Dermis blood vessel endothelial cell (primary cell): ENCODE measurements at regions not wholly inside any gene's neighbourhood (a gene's known extent, or its start where the extent isn't known, plus 50 kb on each side); places are given as distances from the start of the nearest gene placed in this dataset.

Experiments used
- DNase-seq: peaks from one replicate; pipeline ENCODE4 v3.0.0; 2010

DNA sequence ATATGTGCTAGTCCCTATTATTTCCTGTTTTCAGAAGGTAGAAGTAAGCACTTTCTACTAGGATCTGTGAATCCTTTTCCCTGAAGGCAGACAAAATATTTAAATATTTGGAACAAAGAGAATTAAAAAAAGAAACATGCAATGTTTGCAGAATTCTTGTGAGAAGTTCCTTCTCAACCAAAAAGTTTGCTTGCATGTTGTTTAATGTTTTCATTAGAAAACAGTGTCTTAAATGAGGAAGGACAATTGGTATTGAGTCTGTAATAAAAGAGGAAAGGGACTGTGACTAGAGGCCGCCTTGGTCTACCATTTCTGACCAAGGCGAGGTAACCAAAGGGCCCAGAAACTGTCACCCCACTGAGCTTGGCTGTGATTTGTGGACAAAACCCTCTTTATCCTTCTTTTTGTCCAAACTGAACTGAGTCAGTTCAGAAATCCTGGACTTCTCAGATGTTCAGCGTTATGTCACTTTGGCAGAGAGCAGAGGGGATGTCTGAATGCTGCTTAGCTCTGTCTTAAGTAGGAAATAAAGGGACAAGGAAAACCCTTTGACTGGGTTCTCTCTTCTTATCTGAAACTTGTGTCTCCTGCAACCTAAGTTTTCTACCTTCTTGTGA is 129.8 kb upstream of the CPM start:
- DNase-seq: no peak

DNA sequence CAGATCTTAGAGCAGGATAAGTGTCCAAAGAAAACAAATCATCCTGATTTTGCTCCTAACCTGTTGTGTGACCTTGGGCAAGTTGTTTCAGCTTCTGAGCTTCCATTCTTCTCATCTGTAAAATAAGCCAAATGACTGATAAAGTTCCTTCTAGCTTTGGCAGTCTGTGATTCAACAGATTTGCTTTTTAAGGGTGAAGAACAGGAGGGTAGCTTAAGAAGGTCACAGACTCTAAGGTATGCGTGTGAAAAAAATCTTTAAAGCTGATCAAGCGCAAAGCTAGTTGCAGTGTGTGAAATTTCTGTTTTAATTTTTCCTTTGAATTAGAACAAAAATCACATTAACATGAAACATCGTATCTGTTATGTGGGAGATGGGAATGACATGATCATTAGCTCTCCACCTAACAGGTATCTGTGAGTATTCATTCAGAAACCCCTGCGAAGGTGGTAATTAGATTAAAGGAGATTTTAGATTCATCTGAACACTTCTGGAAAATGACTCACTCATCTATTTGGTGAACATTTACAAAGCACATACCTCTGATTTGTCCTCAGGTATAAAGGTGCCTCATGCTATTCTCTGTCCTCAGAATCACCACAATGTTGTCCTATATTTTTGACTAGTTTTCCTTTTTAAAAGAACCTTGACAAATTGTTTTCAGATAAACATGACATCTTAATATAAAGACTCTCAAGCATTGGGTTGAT is 131.9 kb upstream of the CPM start:
- no peak for DNase-seq

DNA sequence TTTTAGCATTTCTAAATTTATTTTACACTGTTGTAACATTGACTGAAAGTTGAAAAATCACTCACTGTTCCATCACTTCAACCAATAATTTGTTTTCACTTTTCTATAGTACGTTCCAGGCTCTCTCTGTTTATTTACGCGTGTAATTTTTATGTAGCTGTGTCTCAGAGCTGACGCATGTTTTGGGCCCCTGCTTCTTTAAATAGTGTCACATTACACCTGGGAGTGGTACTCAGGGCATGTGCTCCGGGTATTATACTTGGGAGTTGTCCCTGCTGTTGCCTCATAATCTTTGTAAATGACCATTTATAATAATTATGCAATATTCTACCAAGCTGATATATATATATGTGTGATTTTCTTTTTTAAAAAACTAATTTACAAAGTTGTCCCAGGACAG is 132.8 kb upstream of the CPM start:
- DNase-seq: no peak

DNA sequence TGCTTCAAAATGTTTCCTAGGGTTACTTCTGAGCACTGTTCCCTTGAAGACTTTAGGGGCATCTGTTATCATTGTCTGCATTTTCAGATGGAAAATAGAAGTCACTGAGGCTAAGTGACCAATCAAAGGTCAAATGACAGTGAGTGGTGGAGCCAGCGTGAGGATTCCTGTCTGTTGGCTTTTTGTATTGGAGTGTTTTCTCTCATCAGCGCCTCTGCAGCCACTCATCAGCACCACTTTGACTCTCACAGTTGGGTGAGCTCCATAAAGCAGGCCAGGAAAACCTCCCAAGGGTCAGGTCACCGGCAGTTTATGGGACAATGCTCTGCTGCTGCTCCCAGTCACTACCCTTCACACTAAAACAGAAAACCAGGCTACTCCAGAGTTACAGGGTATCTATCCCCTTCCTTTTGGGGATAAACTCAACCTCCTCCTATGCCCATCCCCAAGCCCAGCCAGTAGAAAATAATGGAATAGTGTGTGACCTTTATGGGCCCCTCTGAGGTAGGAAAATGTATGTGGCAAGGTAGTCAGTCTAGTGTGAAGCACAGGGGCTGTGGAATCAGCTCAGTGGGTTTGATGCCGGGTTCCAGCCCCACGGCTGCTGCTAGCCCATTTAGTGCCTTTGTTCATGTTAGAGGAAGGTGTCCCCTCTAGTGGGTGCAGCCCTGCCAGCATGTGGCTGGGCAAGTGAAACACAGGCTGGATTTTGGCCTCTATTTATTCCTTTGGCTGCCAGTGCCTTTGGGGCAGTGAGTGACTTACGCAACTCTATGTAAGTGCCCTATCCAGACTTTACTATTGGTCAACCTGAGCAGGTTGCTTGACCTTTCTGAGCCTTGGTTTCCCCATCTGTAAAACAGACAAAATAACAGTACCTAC is 133.8 kb upstream of the CPM start:
- no peak for DNase-seq

DNA sequence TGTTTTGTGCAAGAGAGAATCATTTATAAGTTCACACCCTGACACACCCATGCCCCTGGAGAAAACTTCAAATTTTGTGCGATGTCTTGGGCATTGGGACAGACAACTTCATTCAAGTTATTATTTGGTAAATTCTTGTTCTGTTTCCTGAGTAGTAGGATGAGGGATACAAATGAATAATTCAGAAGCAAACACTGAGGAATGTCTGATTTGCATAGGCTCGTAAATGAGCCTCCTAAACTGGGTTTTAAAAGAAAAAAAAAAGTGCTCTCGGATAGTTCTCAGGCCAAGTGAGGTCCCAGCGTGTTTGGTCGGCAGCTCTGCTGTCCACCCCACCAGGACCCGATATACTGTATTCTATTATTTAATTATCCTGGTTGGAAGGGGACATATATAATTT is 134.7 kb upstream of the CPM start:
- no peak for DNase-seq

DNA sequence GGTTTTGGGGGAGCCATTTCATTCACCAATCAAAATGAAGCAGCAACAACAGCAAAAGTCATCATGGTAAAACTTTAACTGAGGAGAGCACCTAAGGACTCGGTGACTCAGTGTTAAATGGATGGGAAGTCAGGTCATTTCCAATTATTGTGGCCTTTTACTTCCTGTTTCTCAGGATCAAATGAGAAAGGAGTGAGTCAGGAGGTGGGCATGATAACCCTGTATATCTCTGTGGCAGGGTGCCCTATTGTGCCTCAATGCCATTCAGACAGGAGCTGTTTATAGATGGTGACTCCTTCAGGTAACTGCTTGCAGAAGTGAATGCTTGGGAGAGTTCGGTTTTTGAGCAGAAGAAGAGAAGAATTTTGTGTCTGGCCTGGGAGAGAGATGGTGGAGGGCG is 135.5 kb upstream of the CPM start:
- peak; percentile 75 for DNase-seq

DNA sequence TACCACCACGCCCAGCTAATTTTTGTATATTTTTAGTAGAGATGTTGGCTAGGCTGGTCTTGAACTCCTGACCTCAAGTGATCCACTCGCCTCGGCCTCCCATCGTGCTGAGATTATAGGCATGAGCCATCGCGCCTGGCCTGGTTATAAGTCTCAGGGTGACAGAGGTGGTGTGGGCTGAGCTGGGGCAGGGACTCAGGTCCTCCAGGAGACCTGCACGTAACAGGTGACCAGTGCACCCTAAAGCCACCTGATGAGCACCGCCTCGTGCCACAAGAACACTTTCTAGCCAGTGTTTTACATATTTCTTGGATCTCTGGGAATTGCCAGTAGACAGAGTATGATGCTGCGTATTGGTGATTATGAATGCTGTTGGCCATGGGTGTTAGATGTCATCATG is 136.5 kb upstream of the CPM start:
- no peak for DNase-seq

DNA sequence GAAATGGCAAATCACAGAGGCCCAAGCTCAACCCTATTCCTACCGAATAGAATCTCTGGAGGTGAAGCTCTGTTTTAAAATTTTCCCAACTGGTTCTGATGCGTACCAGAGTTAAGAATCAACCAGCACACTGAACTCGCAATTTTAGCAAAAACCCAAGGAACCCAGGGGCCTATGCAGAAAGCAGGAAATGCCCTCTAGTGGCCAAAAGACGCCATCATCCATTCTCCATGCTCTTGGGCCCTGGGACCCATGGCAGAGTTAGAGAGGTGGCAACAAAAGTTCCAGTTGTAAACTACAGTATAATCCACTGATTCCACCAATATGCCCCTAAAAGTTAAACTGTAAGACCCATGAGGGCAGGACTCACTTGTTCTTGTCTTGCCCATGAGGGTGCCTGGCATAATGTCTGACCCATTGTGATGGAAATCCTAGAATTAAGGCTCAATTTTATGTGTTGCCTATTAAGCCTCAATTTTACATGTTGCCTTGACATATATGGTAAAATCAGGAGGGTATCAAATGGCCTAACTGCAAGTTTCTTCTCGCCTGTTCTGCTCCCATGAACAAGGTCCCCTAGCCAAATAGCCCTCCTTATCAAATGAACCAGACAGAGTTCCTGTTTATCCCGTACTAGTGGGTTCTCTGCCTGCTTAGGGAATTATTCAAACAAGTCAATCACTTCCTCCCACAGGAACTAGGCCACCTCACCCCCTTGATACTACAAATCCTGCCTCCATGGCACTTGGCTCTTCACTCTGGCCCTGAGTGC is 137.5 kb upstream of the CPM start:
- peak; percentile 70 for DNase-seq

DNA sequence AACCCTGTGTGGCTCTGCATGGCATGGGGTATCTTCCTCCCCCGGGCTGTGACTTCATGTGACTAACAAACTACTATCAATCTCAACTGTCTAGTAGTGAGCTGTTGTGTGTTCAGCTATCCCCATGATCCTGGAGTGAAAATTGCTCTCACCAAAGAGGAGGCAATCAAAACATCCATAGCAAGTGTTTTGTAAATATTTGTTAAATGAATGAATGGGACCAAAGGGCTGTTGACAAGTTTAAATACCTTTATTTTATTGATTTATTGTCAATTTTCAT is 138.1 kb upstream of the CPM start:
- DNase-seq: no peak

DNA sequence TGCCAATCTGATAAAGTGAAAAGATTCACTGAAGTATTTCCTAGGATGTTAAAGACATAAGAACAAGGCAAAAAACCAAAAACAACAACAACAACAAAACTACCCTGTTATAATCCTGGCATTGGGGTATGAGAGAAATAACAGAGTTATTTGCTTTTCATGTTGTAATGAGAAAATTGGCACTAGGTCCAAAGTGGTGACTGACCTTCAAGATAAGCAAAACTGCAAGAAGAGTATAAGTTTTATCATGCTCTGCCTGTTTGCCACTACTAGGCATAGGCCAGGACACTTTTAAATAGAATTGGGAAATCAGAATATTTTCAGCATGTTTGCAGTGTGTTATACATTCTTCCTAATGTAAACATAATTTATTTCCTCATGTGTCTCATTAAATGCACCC is 140.1 kb upstream of the CPM start:
- DNase-seq: no peak

DNA sequence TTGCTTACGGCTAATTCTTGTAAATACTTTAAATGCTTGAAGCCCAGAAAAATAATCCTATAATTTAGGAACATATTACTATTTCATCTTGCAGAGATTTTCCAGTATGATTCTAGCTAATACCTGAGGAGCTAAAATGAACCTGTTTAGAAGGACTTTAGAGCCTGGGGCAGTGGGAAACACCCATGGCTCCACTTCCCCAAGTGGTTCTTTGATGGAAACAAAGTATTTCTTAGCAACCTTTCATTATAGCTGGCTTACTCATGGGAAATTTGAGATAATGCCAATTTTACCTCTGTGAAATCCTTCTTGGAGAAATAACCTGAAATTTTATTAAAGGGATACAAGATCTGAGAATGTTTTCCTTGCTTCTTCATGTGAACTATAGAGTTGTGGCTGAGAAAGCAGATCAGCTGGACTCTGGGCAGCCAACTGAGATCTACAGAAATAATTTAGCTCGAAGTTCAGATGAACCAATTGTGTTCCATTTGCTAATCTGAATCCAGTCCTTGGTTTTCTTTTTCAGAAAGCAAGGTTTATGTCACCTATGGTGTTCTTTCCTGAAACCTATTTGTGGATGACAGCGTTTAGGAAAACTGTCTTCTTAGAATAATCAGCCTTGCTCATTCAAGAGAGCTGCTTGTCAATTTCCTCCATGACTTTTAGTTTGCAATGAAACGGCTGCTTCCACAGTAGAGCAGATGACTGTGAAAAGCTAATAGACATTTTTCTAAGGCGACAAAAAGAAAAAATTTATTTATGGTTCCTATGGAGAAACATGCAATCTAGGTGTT is 141.8 kb upstream of the CPM start:
- no peak for DNase-seq

DNA sequence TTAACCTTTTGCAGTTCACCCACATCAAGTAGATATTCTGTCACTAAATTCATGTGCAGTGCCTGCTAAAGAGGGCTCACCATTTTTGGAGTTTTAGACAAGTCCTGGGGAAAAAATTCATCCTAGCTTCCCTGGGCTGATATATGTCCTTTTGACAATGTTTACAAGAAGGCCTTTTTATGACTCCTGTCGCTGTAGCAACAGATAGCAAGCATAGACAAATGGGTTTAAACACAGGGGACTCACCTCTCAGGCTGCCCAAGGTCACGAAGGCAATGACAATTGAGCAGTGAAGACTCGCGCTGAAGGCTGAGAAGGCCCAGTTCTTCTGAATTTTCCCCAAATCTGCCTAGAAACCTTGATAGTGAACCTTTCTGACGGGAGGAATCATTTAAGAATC is 150.7 kb upstream of the CPM start:
- no peak for DNase-seq

DNA sequence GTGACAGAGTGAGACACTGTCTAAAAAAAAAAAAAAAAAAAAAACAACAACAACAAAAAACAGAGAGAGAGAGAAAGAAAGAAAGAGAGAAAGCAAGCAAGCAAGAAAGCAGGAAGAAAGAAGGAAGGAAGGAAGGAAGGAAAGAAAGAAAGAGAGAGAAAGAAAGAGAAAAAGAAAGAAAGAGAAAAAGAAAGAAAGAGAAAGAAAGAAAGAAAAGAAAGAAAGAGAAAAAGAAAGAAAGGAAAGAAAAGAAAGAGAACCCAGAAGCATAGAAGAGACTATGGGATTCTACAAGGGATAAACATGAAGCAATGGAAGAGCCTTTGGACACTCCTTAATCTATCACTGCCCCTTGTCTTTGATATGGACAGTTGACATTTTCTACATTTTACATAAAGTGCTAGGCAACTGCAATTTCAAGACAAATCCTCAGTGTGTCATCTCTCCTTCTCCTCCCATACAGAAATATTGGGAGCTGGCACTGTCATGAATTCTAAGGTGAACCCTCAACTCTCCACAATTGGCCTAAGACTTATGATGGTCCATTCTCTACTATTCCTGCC is 151.9 kb upstream of the CPM start:
- no peak for DNase-seq

DNA sequence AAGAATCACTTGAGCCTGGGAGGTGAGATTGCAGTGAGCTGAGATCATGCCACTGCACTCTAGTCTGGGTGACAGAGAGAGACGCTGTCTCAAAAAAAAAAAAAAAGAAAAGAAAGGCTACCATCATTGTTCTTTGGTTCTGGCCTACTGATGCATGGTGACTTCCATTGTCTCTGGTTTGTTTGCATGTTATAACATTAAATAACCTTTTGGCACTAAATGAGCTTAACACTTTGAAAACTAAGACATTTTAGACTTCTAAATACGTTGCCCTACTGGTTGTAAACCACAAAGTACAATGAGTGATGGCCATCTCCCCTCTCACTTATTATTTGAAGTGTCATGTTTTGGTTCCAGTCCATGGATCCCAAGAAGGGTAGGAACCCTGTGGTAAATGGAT is 152.9 kb upstream of the CPM start:
- no peak for DNase-seq

DNA sequence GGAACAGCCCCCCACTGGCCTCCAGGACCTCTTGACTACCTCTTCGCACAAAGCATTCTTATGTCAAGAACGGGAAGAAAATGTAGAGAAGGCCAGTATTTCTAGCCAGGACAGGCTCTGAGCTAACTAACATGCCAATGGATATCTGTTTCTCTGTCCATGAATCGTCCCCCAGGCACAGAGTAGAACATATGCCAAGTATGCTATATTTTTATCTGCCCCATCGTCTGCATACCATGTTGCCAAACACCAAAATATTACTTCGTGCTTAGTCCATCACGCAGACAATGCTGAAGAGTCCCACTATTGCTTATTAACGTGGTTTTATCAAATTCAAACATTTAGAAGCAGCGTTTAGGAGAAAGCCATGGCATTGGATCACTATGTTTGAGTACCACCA is 151.4 kb upstream of the CPSF6 start:
- DNase-seq: no peak

DNA sequence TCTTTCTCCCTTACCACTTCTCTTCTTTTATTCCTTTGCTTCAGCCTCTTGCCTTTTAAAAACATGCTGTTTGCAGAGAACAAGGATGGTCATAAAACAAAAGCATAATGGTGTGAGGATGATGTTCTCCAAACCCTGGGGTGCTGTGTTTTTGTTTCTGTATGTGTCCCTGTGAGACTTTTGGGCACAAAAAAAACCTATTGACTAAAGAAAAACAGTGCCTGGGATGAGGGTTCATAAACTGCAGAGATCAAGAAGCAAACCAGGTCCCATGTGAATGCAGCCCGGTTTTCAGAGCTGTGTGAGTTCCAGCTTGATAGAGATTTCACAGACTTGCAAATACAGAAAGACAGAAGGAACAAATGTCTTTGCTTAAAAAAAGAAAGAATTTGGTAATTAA is 148.6 kb upstream of the CPSF6 start:
- no peak for DNase-seq

DNA sequence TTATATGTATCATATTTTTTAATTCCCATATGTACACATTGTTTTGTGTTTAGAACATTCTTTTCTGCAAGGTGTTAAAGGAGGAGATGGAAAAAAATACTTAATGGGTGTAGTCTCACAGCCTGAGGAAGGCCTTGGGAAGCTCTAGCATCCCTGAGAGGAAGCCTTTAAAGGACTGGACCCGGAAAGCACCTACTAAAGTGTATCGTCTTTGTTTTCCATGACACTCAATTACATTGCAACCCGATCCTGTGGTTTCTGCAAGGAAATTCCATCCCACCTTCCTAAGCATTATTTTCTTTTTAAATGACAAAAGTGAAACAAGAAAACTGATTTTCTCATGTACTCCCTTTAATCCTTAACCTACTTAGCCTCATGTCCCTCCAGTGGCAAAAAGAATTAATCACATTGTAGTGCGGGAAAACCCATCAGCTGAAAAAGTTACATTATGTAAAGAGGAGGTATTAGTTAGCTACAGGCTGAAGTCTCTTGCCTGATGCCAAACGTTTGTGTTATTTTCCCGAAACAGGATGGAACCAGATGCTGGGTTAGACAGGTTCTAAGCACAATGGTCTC is 147.8 kb upstream of the CPSF6 start:
- DNase-seq: no peak

DNA sequence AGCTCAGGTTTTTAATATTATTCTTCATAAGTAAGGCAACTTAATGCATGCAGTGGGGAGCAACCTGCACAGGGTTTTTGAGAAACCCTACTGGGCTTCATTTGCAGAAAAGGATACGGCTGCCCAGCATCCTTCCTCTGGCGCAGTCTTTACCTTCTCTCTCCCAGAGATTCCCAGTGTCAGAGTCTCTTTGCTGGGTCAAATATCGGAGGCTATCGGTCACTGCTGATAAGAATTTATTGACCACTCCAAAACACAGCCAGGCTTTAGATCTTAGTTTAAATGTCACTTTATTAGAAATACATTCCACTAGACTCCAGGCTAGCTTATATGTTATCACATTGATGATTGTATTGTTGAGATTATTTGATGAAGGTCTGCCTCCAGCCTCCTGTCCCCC is 147.2 kb upstream of the CPSF6 start:
- no peak for DNase-seq

DNA sequence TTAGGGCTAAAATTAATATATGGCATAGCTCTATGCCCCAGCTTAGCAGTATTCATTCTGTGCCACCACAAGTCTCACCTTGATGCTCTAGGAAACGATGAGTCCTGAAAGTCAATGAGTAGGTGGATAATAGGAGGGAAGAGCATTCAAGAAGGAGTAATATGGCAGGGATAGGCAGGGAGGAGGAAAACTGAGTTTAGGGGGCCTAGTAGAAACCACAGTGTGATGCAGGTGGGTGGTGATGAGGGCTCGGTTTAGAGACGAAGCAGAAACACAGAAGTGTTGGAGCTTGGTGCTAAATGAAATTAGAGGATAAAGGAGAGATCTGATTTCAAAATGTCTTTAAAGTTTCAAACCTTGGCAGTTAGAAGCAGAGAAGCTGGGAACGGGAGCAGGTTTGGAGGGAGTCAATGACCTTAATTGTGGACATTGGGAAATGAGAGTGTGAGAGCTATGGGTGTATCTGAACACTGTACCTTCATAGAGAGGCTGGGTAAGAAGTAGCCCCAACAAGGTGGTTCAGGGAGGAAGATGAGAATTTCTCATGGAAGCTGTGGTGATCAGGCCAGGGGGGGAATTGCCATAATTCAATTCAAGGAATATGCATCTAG is 144.7 kb upstream of the CPSF6 start:
- DNase-seq: no peak

DNA sequence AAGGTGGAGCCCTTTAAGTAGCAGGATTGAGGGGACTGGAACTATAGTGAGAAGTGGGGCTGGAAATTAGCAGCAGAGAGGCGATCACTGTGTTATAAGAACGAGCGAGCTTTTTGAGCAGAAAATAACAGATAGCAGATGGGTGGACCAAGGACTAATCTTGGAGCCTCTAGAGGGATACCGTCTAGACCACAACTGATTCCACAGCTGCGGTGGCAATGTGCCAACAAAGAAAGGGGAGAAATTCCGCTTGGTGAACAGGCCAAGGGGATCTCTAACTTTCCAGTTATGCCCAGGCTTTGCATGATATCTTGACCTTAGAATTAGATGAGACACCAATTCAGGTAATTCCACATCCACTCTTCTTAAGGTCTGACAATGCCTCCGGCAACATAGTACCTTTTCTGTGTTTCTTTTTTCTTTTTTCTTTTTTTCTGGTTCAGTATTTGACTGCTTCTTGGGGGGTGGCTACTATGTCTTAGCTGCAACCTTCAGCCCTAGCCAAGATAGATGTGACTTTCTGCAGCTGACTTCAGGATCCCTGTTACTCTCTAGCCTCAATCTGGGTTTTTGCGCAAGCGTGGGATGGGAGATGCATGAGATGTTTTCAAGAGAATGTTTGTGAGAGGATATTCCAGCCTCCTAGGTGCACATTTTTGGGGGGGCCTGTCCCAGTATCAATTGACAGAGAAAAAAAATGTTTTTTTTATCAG is 143.4 kb upstream of the CPSF6 start:
- peak; percentile 23 for DNase-seq
